ENCODE measurements at regions not wholly inside any gene's neighbourhood (a gene's known extent, or its start where the extent isn't known, plus 50 kb on each side); places are given as distances from the start of the nearest gene placed in this dataset.

DNA sequence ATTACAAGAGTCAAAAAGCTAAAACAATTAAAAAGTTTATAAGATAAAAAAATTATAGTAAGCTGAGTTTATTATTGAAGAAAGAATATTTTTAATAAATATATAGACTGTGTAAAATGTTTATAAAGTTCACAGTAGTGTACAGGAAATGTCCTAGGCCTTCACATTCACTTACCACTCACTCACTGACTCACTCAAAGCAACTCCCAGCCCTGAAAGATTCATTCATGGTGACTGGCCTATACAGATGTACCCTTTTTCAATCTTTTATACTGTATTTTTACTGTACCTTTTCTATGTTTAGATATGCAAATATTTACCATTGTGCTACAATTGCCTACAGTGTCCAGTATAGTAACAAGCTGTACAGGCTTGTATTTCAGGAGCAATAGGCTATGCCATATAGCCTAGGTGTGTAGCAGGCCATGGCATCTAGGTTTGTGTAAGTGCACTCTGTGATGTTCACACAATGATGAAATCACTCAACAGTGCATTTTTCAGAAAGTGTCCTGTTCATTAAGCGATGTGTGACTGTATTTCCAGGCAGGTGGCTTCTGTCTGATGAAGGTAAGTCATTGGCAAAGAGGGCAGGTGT is 130.2 kb downstream of the BTBD3 start:
- no peaks in the 10 kb centered on the region for H3K36me3 ChIP-seq (ENCODE audit: control insufficient read depth in 5 of 5, insufficient read depth in 5 of 5, low read length in 5 of 5)
- no peaks in the 10 kb centered on the region for H3K9me3 ChIP-seq (ENCODE audit: control insufficient read depth in 5 of 5, low read length in 5 of 5)
- peaks cover 0 to 10% (median 0%) of the 10 kb centered on the region in 5 donors for H3K4me1 ChIP-seq (ENCODE audit: control insufficient read depth in 5 of 5, insufficient read depth in 5 of 5, low read length in 5 of 5)
- no peak overlapping the region for H3K4me3 ChIP-seq (ENCODE audit: low read depth in 1 of 5, low read length in 5 of 5)
- no peak overlapping the region for H3K9ac ChIP-seq (ENCODE audit: low read length in 5 of 5)
- no peaks in the 10 kb centered on the region for H3K27me3 ChIP-seq (ENCODE audit: control insufficient read depth in 5 of 5, insufficient read depth in 4 of 5, low read length in 5 of 5)
- H3K27ac ChIP-seq (ENCODE audit: low read depth, low read length) = no peak overlapping the region

DNA sequence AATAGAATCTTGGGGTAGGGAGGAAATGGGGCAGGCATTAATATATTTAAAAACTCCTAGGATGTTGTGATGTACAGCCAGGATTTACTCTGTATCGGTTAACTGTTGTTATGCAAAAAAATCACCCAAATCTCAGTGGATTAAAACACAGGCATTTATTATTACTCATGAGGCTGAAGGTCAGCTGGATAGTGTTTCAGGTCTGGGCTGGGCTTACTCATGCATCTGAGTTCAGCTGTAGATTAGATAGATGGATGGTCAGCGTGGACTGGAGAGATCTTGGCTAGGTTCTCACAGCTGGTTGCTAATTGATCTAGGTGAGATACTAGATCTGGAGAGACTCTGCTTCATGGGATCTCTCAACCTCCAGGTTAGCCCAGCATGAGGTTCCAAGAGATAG is 131.4 kb downstream of the BTBD3 start:
- Histone ChIP-seq H3K36me3 (ENCODE audit: control insufficient read depth in 5 of 5, insufficient read depth in 5 of 5, low read length in 5 of 5) (no peaks in the 10 kb centered on the region), H3K27me3 (ENCODE audit: control insufficient read depth in 5 of 5, insufficient read depth in 4 of 5, low read length in 5 of 5) (no peaks in the 10 kb centered on the region), H3K4me3 (ENCODE audit: low read depth in 1 of 5, low read length in 5 of 5) (no peak overlapping the region), H3K9me3 (ENCODE audit: control insufficient read depth in 5 of 5, low read length in 5 of 5) (no peaks in the 10 kb centered on the region), H3K27ac (ENCODE audit: low read depth, low read length) (no peak overlapping the region), H3K9ac (ENCODE audit: low read length in 5 of 5) (no peak overlapping the region), H3K4me1 (ENCODE audit: control insufficient read depth in 5 of 5, insufficient read depth in 5 of 5, low read length in 5 of 5) (peaks cover 0 to 16% (median 0%) of the 10 kb centered on the region in 5 donors)

DNA sequence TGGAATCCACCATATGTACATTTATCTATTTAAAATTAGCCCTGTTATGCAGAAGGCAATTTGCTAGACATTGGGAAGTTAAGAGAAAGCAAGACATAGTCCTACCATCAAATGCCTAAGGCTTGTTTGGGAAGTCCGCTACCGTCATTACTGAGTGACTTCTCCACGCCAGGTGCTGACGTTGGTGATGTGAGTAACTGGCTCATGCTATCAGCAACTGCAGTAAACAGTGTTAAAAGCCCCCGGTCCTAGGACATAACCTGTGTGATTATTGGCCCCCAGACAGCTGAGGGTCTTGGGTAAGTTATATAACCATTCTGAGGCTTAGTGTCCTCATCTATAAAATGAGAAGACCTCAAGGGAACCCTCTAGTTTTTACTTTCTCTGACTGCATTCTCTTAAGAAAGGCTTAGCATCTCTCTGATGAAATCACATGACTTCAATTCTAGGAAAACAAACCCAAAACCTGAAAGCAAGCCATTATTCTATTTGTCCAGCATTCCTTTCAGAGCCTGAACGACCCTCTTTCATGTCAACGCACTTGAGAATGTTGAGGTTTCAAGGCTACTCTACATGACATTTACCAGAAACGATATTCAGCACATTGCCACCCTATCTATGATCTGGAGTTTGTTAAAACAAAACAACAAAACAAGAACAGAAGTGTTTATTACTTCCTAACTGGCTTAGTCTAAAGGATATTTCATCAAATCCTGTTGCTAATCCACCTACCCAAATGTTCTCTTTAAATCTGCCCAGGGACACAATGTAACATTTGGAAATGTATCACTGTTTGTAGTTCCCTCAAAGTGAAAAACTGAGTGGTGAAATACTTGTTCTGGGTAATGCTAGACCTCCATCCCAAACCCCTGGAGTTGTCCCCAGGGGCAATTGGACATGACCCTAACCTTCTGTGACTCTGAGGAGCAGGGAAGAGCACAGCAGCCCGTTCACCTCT is 133.8 kb downstream of the BTBD3 start:
- Histone ChIP-seq H3K36me3 (ENCODE audit: control insufficient read depth in 5 of 5, insufficient read depth in 5 of 5, low read length in 5 of 5) (no peaks in the 10 kb centered on the region), H3K4me3 (ENCODE audit: low read depth in 1 of 5, low read length in 5 of 5) (no peak overlapping the region), H3K27ac (ENCODE audit: low read depth, low read length) (no peak overlapping the region), H3K9me3 (ENCODE audit: control insufficient read depth in 5 of 5, low read length in 5 of 5) (no peaks in the 10 kb centered on the region), H3K4me1 (ENCODE audit: control insufficient read depth in 5 of 5, insufficient read depth in 5 of 5, low read length in 5 of 5) (peaks cover 0 to 16% (median 0%) of the 10 kb centered on the region in 5 donors), H3K9ac (ENCODE audit: low read length in 5 of 5) (no peak overlapping the region), H3K27me3 (ENCODE audit: control insufficient read depth in 5 of 5, insufficient read depth in 4 of 5, low read length in 5 of 5) (no peaks in the 10 kb centered on the region)

DNA sequence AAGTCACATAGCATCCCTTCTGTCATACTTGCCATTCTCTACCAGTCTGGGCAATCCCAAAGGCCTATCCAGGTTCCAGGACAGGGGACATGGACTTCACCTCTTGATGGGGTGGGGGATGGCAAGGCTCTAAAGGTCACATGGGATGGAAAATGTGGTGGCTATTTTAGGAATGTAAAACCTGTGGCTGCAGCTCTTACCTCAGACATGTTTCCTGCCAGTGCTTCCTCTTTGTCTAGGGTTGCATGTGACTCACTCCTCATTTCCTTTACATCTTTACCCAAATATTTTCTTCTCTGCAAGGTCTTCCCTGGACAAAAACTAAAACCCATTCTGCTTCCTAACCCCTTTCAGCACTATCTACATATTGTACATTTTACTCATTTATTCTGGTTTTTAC is 135.7 kb downstream of the BTBD3 start:
- Histone ChIP-seq H3K9me3 (ENCODE audit: control insufficient read depth in 5 of 5, low read length in 5 of 5) (no peaks in the 10 kb centered on the region), H3K4me1 (ENCODE audit: control insufficient read depth in 5 of 5, insufficient read depth in 5 of 5, low read length in 5 of 5) (peaks cover 0 to 16% (median 0%) of the 10 kb centered on the region in 5 donors), H3K36me3 (ENCODE audit: control insufficient read depth in 5 of 5, insufficient read depth in 5 of 5, low read length in 5 of 5) (no peaks in the 10 kb centered on the region), H3K27me3 (ENCODE audit: control insufficient read depth in 5 of 5, insufficient read depth in 4 of 5, low read length in 5 of 5) (no peaks in the 10 kb centered on the region), H3K9ac (ENCODE audit: low read length in 5 of 5) (no peak overlapping the region), H3K4me3 (ENCODE audit: low read depth in 1 of 5, low read length in 5 of 5) (no peak overlapping the region), H3K27ac (ENCODE audit: low read depth, low read length) (no peak overlapping the region)

DNA sequence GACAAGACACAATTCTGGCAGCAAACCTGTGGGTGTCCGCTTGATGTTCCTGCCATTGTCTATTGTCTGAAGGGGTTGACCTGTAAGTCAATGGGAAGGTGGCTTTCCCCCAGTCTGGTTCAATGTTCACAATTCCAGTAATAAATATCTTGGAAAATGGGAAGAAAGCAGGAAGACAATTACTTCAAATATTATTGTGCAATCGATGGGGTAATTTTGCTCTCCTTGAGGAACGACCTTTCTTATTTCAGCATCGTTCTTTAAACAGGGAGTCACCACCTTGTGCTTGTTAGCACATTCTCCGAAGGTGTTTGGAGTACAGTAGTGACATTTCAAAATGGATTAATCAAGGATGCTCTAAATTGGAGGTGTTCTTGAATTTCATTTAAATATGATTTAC is 136.9 kb downstream of the BTBD3 start:
- Histone ChIP-seq H3K4me1 (ENCODE audit: control insufficient read depth in 5 of 5, insufficient read depth in 5 of 5, low read length in 5 of 5) (peaks cover 0 to 16% (median 0%) of the 10 kb centered on the region in 5 donors), H3K4me3 (ENCODE audit: low read depth in 1 of 5, low read length in 5 of 5) (no peak overlapping the region), H3K36me3 (ENCODE audit: control insufficient read depth in 5 of 5, insufficient read depth in 5 of 5, low read length in 5 of 5) (no peaks in the 10 kb centered on the region), H3K27me3 (ENCODE audit: control insufficient read depth in 5 of 5, insufficient read depth in 4 of 5, low read length in 5 of 5) (no peaks in the 10 kb centered on the region), H3K9me3 (ENCODE audit: control insufficient read depth in 5 of 5, low read length in 5 of 5) (no peaks in the 10 kb centered on the region), H3K9ac (ENCODE audit: low read length in 5 of 5) (no peak overlapping the region), H3K27ac (ENCODE audit: low read depth, low read length) (no peak overlapping the region)

DNA sequence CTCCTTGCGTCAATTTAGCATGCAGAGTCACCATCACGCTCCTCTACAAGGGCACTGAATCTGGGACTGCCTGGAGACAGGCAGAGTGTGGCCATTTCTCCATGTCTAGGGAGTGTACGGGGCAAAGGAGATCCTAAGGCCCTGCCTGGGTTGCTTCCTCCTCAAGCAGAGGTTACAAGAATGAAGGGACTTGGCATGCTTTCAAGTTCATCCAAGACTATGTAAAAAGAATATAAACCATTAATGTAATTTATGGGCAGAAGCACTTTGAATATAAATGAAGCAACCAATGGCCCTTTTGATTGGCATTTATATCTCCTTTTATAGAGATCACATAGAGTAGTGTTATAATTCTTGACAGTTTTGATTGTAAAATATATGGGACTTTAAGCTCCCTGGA is 137.5 kb downstream of the BTBD3 start:
- Histone ChIP-seq H3K9me3 (ENCODE audit: control insufficient read depth in 5 of 5, low read length in 5 of 5) (no peaks in the 10 kb centered on the region), H3K4me1 (ENCODE audit: control insufficient read depth in 5 of 5, insufficient read depth in 5 of 5, low read length in 5 of 5) (peaks cover 0 to 16% (median 0%) of the 10 kb centered on the region in 5 donors), H3K4me3 (ENCODE audit: low read depth in 1 of 5, low read length in 5 of 5) (no peak overlapping the region), H3K9ac (ENCODE audit: low read length in 5 of 5) (no peak overlapping the region), H3K27ac (ENCODE audit: low read depth, low read length) (no peak overlapping the region), H3K36me3 (ENCODE audit: control insufficient read depth in 5 of 5, insufficient read depth in 5 of 5, low read length in 5 of 5) (no peaks in the 10 kb centered on the region), H3K27me3 (ENCODE audit: control insufficient read depth in 5 of 5, insufficient read depth in 4 of 5, low read length in 5 of 5) (no peaks in the 10 kb centered on the region)

DNA sequence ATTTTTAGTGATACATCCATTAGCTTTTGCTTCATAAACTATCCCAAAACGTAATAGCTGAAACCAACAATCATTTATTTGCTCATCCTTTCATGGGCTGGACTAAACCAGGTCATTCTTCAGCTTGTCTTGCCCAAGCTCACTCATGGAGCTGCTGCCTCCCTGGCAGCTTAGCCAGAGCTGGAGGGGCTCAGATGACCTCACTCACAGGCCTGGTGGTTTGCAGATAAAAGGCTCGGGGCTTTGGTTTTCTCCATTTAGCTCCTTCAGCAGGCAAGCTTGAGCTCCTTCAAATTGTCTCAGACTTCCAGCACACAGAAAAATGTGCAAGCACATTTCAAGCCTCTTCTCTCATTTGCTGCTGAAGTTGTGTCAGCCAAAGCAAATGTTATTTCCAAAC is 139.1 kb downstream of the BTBD3 start:
- Histone ChIP-seq H3K27me3 (ENCODE audit: control insufficient read depth in 5 of 5, insufficient read depth in 4 of 5, low read length in 5 of 5) (no peaks in the 10 kb centered on the region), H3K9me3 (ENCODE audit: control insufficient read depth in 5 of 5, low read length in 5 of 5) (no peaks in the 10 kb centered on the region), H3K4me1 (ENCODE audit: control insufficient read depth in 5 of 5, insufficient read depth in 5 of 5, low read length in 5 of 5) (peaks cover 0 to 14% (median 0%) of the 10 kb centered on the region in 5 donors), H3K27ac (ENCODE audit: low read depth, low read length) (no peak overlapping the region), H3K9ac (ENCODE audit: low read length in 5 of 5) (no peak overlapping the region), H3K4me3 (ENCODE audit: low read depth in 1 of 5, low read length in 5 of 5) (no peak overlapping the region), H3K36me3 (ENCODE audit: control insufficient read depth in 5 of 5, insufficient read depth in 5 of 5, low read length in 5 of 5) (no peaks in the 10 kb centered on the region)

DNA sequence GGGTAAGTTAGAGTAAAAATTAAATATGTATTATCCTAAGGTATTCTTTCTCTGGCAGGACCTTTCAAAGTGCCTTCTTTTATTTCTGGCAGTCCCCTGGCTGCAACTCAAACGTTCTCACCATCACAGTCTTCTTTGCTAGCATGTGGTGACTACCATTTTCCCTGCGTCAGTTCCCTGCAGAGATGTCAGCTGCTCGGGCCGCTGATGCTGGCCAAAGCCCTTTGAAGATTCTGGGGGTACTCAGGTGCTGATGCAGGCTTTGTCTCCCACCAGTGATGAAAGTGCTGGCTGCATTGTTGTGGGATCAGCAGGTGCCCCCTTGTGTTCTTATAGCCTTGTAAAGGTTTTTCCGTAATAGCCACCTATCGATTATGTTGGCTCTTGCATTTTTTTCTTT is 140.1 kb downstream of the BTBD3 start:
- Histone ChIP-seq H3K27me3 (ENCODE audit: control insufficient read depth in 5 of 5, insufficient read depth in 4 of 5, low read length in 5 of 5) (no peaks in the 10 kb centered on the region), H3K4me3 (ENCODE audit: low read depth in 1 of 5, low read length in 5 of 5) (no peak overlapping the region), H3K27ac (ENCODE audit: low read depth, low read length) (no peak overlapping the region), H3K36me3 (ENCODE audit: control insufficient read depth in 5 of 5, insufficient read depth in 5 of 5, low read length in 5 of 5) (no peaks in the 10 kb centered on the region), H3K9me3 (ENCODE audit: control insufficient read depth in 5 of 5, low read length in 5 of 5) (no peaks in the 10 kb centered on the region), H3K4me1 (ENCODE audit: control insufficient read depth in 5 of 5, insufficient read depth in 5 of 5, low read length in 5 of 5) (peaks cover 0 to 8% (median 0%) of the 10 kb centered on the region in 5 donors), H3K9ac (ENCODE audit: low read length in 5 of 5) (no peak overlapping the region)

DNA sequence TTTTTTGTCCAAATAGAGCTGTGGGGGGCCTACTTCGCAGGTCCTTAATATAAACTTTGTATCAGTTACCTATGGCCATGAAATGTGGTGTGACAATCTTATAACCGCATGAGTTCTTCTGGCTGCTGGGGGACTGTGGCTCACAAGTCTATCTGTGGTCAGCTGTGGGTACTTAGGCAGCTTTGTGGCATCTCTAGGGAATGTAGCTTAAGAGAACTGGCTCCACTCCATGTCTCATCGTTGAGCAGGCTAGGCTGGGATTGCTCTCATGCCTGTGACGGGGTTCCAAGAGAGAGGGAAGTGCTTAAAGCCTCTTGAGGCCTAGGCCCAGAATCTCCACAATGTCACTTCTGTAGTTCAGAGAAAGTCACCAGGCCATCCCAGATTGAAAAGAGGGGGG is 140.5 kb downstream of the BTBD3 start:
- Histone ChIP-seq H3K4me3 (ENCODE audit: low read depth in 1 of 5, low read length in 5 of 5) (no peak overlapping the region), H3K4me1 (ENCODE audit: control insufficient read depth in 5 of 5, insufficient read depth in 5 of 5, low read length in 5 of 5) (peaks cover 0 to 4% (median 0%) of the 10 kb centered on the region in 5 donors), H3K9ac (ENCODE audit: low read length in 5 of 5) (no peak overlapping the region), H3K27me3 (ENCODE audit: control insufficient read depth in 5 of 5, insufficient read depth in 4 of 5, low read length in 5 of 5) (no peaks in the 10 kb centered on the region), H3K27ac (ENCODE audit: low read depth, low read length) (no peak overlapping the region), H3K9me3 (ENCODE audit: control insufficient read depth in 5 of 5, low read length in 5 of 5) (no peaks in the 10 kb centered on the region), H3K36me3 (ENCODE audit: control insufficient read depth in 5 of 5, insufficient read depth in 5 of 5, low read length in 5 of 5) (no peaks in the 10 kb centered on the region)

DNA sequence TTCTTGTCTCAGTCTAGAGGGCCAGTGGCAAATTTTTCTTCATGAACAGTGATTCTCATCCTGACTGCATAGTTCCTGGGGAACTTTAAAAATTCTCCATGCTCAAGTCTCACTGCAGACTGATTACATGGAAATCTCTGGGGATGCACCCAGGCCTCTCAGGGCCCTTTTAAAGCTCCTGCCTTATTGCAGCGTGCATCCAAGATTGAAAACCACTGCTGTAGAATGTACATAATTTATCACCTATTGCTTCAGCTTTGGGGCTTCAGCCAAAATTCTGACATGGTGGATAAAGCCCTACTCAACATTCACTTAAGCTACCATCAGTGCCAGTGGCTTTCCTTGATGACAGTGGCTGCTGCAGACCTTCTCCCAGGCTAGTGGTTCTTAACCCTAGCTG is 143.8 kb downstream of the BTBD3 start:
- Histone ChIP-seq H3K9me3 (ENCODE audit: control insufficient read depth in 5 of 5, low read length in 5 of 5) (peaks cover 0 to 4% (median 0%) of the 10 kb centered on the region in 5 donors), H3K36me3 (ENCODE audit: control insufficient read depth in 5 of 5, insufficient read depth in 5 of 5, low read length in 5 of 5) (no peaks in the 10 kb centered on the region), H3K27ac (ENCODE audit: low read depth, low read length) (no peak overlapping the region), H3K4me3 (ENCODE audit: low read depth in 1 of 5, low read length in 5 of 5) (no peak overlapping the region), H3K9ac (ENCODE audit: low read length in 5 of 5) (no peak overlapping the region), H3K4me1 (ENCODE audit: control insufficient read depth in 5 of 5, insufficient read depth in 5 of 5, low read length in 5 of 5) (no peaks in the 10 kb centered on the region), H3K27me3 (ENCODE audit: control insufficient read depth in 5 of 5, insufficient read depth in 4 of 5, low read length in 5 of 5) (no peaks in the 10 kb centered on the region)

Measured in subcutaneous abdominal adipose tissue (tissue), 5 donors.